ENCODE measurements at regions not wholly inside any gene's neighbourhood (a gene's known extent, or its start where the extent isn't known, plus 50 kb on each side); places are given as distances from the start of the nearest gene placed in this dataset.

- DNase-seq (ENCODE audit: low spot score in 2 of 2) = no peak
- H3K9me3 ChIP-seq = no peaks in the 10 kb centered on the region
- no peaks in the 10 kb centered on the region for H3K4me1 ChIP-seq
- TF ChIP-seq, protein P1, sequence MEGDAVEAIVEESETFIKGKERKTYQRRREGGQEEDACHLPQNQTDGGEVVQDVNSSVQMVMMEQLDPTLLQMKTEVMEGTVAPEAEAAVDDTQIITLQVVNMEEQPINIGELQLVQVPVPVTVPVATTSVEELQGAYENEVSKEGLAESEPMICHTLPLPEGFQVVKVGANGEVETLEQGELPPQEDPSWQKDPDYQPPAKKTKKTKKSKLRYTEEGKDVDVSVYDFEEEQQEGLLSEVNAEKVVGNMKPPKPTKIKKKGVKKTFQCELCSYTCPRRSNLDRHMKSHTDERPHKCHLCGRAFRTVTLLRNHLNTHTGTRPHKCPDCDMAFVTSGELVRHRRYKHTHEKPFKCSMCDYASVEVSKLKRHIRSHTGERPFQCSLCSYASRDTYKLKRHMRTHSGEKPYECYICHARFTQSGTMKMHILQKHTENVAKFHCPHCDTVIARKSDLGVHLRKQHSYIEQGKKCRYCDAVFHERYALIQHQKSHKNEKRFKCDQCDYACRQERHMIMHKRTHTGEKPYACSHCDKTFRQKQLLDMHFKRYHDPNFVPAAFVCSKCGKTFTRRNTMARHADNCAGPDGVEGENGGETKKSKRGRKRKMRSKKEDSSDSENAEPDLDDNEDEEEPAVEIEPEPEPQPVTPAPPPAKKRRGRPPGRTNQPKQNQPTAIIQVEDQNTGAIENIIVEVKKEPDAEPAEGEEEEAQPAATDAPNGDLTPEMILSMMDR (IDR thresholded peaks at IDR 0.05) = no peak
- intact Hi-C loops (cut with DNase I) = loop anchor here (10.0 kb wide), 1 partner anchor 94 kb away; no protein-coding TSS in a partner anchor
- H3K36me3 ChIP-seq = peaks cover 40 to 55% of the 10 kb centered on the region in 2 donors
- H3K4me3 ChIP-seq = no peak overlapping the region
- no peaks in the 10 kb centered on the region for H3K27me3 ChIP-seq
- H3K27ac ChIP-seq = no peak overlapping the region
Measured at GRCh38 chr4:122278976-122279375, 99.8 kb upstream of the ADAD1 start.

DNA sequence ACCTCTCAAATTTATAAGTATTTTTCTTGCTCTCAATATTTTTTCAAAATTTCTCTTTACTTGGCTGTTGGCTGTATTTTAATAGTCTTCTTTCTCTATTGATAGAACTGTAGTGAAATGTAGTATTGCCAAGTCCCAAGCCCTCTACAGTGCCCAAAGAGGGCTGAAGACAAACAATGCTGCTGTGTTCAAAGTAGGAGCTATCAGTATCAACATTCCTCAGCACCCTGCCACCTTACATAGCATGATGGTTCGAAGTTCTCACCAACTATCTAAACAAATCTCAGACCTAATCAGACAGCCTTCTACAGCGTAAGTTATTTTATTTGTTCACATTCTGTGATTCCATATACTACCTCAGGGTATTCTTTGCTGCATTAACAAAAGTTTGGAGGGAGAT, 99.1 kb upstream of the ADAD1 start:
- Histone ChIP-seq H3K36me3 (peaks cover 40 to 57% of the 10 kb centered on the region in 2 donors), H3K9me3 (no peaks in the 10 kb centered on the region), H3K4me1 (no peaks in the 10 kb centered on the region), H3K27ac (no peak overlapping the region), H3K27me3 (no peaks in the 10 kb centered on the region), H3K4me3 (no peak overlapping the region)
- DNase-seq (ENCODE audit: low spot score in 2 of 2) = no peak
- intact Hi-C loops (cut with DNase I) = loop anchor here (10.0 kb wide), 1 partner anchor 95 kb away; no protein-coding TSS in a partner anchor
- TF ChIP-seq, protein P1 (IDR thresholded peaks at IDR 0.05) = no peak

DNA sequence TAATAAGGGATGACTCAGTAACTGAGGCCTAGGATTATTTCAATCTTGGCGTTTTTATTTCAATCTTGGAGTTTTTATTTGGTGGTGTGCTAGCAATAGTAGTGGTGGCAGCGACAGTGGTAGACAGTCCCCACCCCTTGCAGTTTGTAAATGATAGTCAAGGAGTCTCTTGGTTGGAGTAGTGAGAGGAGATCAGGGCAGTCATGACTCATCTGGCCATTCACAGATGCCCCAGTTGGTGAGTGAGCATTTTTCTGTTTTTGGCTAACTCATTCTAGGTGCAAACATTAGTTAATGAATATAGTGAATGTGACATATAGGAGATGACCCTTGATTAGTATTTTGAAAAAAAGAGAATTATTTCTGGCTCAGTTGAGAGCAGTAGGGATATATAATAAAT, 93.5 kb upstream of the ADAD1 start:
- no peaks in the 10 kb centered on the region for H3K4me1 ChIP-seq
- no peaks in the 10 kb centered on the region for H3K9me3 ChIP-seq
- intact Hi-C loops (cut with DNase I) = no loop called here
- no peak overlapping the region for H3K27ac ChIP-seq
- no peaks in the 10 kb centered on the region for H3K27me3 ChIP-seq
- no peak for DNase-seq (ENCODE audit: low spot score in 2 of 2)
- no peak overlapping the region for H3K4me3 ChIP-seq
- TF ChIP-seq, protein P1 (IDR thresholded peaks at IDR 0.05) = no peak
- H3K36me3 ChIP-seq = peaks cover 29 to 60% of the 10 kb centered on the region in 2 donors

DNA sequence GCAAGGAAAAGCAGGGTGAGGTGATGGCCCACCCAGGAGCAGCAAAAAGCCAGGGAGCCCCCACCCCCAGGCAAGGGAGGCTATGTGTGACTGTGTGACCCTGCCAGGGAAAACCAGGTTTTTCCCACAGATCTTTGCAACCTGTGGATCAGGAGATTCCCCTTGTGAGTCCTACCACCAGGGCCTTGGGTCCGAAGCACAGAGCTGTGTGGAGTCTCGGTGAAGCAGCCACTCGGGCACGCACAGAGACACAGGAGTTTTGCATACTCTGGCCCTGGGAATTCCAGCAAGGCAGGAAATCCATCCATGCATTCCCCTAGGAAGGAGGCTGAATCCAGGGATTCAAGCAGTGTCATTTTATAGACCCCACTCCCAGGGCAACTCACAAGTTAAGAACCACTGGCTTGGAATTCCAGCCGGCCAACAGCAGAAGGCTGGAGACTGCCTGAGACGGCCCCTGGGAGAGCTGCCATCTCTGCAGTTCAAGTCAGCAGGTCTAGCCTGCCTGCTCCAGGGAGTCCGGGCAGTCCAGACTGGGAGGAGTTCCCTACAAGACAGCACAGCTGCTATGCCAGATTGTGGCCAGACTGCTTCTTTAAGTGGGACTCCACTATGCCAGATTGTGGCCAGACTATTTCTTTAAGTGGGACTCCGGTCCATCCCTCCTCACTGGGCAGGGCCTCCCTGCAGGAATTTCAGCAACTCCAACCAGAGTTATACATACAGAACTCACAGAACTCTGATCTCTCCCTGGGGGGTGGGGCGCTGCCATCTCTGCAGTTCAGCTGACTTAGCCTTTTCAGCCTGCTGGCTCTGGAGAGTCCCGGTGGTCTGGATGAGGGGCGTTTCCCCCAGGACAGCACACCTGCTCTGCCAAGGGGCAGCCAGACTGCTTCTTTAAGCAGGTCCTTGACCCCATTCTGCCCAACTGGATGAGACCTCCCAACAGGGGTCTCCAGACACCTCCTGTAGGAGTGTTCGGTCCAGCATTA, 85.1 kb upstream of the ADAD1 start:
- no peaks in the 10 kb centered on the region for H3K27me3 ChIP-seq
- H3K4me3 ChIP-seq = no peak overlapping the region
- TF ChIP-seq, protein P1 (IDR thresholded peaks at IDR 0.05) = no peak
- H3K9me3 ChIP-seq = no peaks in the 10 kb centered on the region
- no peak overlapping the region for H3K27ac ChIP-seq
- no peak for DNase-seq (ENCODE audit: low spot score in 2 of 2)
- intact Hi-C loops (cut with DNase I) = no loop called here
- peaks cover 33 to 60% of the 10 kb centered on the region in 2 donors for H3K36me3 ChIP-seq
- H3K4me1 ChIP-seq = no peaks in the 10 kb centered on the region

- H3K4me3 ChIP-seq = no peak overlapping the region
- H3K27me3 ChIP-seq = no peaks in the 10 kb centered on the region
- TF ChIP-seq, protein P1 (IDR thresholded peaks at IDR 0.05) = no peak
- intact Hi-C loops (cut with DNase I) = no loop called here
- H3K27ac ChIP-seq = no peak overlapping the region
- H3K4me1 ChIP-seq = no peaks in the 10 kb centered on the region
- no peaks in the 10 kb centered on the region for H3K9me3 ChIP-seq
- DNase-seq (ENCODE audit: low spot score in 2 of 2) = no peak
- H3K36me3 ChIP-seq = peaks cover 20 to 29% of the 10 kb centered on the region in 2 donors
Measured at GRCh38 chr4:122297694-122298093, 81.1 kb upstream of the ADAD1 start.

Measured in ascending aorta (tissue), 2 donors.